ENCODE measurements at regions not wholly inside any gene's neighbourhood (a gene's known extent, or its start where the extent isn't known, plus 50 kb on each side); places are given as distances from the start of the nearest gene placed in this dataset.

DNA sequence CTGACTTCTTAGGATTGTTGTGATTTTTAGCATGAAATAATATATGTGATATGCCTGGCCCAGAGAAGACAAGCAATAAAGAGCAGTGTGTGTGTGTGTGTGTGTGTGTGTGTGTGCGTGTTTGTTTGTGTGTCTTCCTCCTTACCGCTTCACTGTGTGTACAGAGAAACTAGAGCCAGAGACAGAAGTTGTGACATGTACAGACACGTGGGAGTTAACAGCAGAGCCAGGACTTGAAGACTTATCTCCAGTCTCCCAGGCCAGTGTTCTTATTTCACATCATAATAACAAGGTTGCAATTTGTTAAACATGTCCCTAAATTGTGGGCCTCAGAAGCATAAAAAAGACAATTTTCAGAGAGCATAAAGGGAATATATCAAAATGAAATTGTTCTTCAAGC is 192.0 kb upstream of the JUN start (continued):
- TF ChIP-seq CHD1 (IDR thresholded peaks at IDR 0.05; ENCODE audit: low read length), result no peak
- no peak for TF ChIP-seq LARP7 (IDR thresholded peaks at IDR 0.05)
- no peak for TF ChIP-seq FOS (IDR thresholded peaks at IDR 0.05; ENCODE audit: extremely low read depth, insufficient read length)
- no peak for TF ChIP-seq ZNF274 (IDR thresholded peaks at IDR 0.05; ENCODE audit: borderline replicate concordance, low read depth, low read length)
- TF ChIP-seq DMBX1 (CRISPR knock-in tag; IDR thresholded peaks at IDR 0.05; ENCODE audit: borderline replicate concordance), result no peak
- TF ChIP-seq NCOR1 (IDR thresholded peaks at IDR 0.05), result peak; percentile 80
- TF ChIP-seq, protein P1, sequence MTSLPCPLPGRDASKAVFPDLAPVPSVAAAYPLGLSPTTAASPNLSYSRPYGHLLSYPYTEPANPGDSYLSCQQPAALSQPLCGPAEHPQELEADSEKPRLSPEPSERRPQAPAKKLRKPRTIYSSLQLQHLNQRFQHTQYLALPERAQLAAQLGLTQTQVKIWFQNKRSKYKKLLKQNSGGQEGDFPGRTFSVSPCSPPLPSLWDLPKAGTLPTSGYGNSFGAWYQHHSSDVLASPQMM (CRISPR knock-in tag; IDR thresholded peaks at IDR 0.05), result no peak
- TF ChIP-seq TSC22D4 (tag; IDR thresholded peaks at IDR 0.05), result no peak
- TF ChIP-seq NFYB (IDR thresholded peaks at IDR 0.05; ENCODE audit: extremely low read depth, insufficient read length), result no peak
- no peak for TF ChIP-seq SNRNP70 (optimal IDR thresholded peaks at IDR 0.05; ENCODE audit: low read depth, low read length)
- no peak for TF ChIP-seq CEBPG (CRISPR knock-in tag; IDR thresholded peaks at IDR 0.05)
- TF ChIP-seq CEBPG (tag; conservative IDR thresholded peaks at IDR 0.05 in 1 of 2, IDR thresholded peaks at IDR 0.05 in 1 of 2), result 0 out of 4 replicates have a peak, but pooled peaks of 1 of the 2 experiments have one; percentile 35
- no peak for TF ChIP-seq ZNF699 (CRISPR knock-in tag; IDR thresholded peaks at IDR 0.05; ENCODE audit: insufficient replicate concordance)
- no peak for TF ChIP-seq WHSC1 (IDR thresholded peaks at IDR 0.05; ENCODE audit: low read length)
- peak in 1 of 2 experiments; percentile 47; a peak in 1 of 4 replicates for TF ChIP-seq KDM1A (IDR thresholded peaks at IDR 0.05)
- no peak for TF ChIP-seq ZNF165 (CRISPR knock-in tag; IDR thresholded peaks at IDR 0.05; ENCODE audit: borderline replicate concordance)
- TF ChIP-seq, protein P2, sequence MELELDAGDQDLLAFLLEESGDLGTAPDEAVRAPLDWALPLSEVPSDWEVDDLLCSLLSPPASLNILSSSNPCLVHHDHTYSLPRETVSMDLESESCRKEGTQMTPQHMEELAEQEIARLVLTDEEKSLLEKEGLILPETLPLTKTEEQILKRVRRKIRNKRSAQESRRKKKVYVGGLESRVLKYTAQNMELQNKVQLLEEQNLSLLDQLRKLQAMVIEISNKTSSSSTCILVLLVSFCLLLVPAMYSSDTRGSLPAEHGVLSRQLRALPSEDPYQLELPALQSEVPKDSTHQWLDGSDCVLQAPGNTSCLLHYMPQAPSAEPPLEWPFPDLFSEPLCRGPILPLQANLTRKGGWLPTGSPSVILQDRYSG (tag; conservative IDR thresholded peaks at IDR 0.05; ENCODE audit: low read depth), result no peak
- TF ChIP-seq CBFA2T2 (conservative IDR thresholded peaks at IDR 0.05), result peak; percentile 61; the same call in 1 of the 2 replicates
